Endothelial cell of umbilical vein (primary cell): ENCODE measurements at regions not wholly inside any gene's neighbourhood (a gene's known extent, or its start where the extent isn't known, plus 50 kb on each side); places are given as distances from the start of the nearest gene placed in this dataset.

ENCODE experiments used
- BruUV-seq: library from RNA; stranded (reverse); fragments of 400-500 nt; replicated peaks from 2 replicates; lab custom pipeline; 2021; lab: Mats Ljungman, UMichigan
- CTCF ChIA-PET: fragments of 300-600, 350-600 bp; sonication (Branson Sonifier 250); formaldehyde crosslinking; loops from one replicate; lab custom pipeline; 2021; ENCODE audit warnings: antibody characterized with exemption, inconsistent platforms; lab: Charles Lee
- POLR2A ChIA-PET: fragments of 300-600, 350-600 bp; sonication (Branson Sonifier 250); formaldehyde crosslinking; loops from one replicate; lab custom pipeline; 2021; ENCODE audit warnings: antibody characterized with exemption, inconsistent platforms; lab: Charles Lee
- DNase-seq: peaks from one replicate; pipeline ENCODE4 v3.0.0-alpha.2; 2011; ENCODE audit warnings: low read depth, low spot score
- FAIRE-seq: peaks from 2 replicates; lab custom pipeline; 2011; peaks lifted over from hg19 to GRCh38; lab: Jason Lieb, UNC
- H2AFZ ChIP-seq: 2 replicates; pipeline ENCODE4 v1.6.0; 2012; ENCODE audit warnings: low read depth, low read length, control low read depth, inconsistent platforms
- H3K27ac ChIP-seq: 2 replicates; pipeline ENCODE4 v1.5.1; 2011; ENCODE audit warnings: low read depth, mild to moderate bottlenecking, control low read depth, low read length, moderate library complexity; ENCODE audit not compliant: insufficient read depth
- H3K27me3 ChIP-seq, 2 experiments: 2 replicates each; pipeline versions ENCODE4 v1.6.0 to v1.6.1; 2011; ENCODE audit warnings: low read length in 2 of 2, mixed read lengths in 1 of 2; ENCODE audit not compliant: control insufficient read depth in 2 of 2, insufficient read depth in 2 of 2
- H3K36me3 ChIP-seq, 2 experiments: 2 replicates in 1 of 2; 3 replicates in 1 of 2; pipeline ENCODE4 v1.5.1; 2011; ENCODE audit warnings: low read length in 2 of 2, mild to moderate bottlenecking in 1 of 2, moderate library complexity in 1 of 2; ENCODE audit not compliant: control insufficient read depth in 2 of 2, insufficient read depth in 2 of 2; ENCODE audit errors: extremely low read depth in 1 of 2
- H3K4me1 ChIP-seq: 3 replicates; pipeline ENCODE4 v1.5.1; 2011; ENCODE audit warnings: mild to moderate bottlenecking, low read length; ENCODE audit not compliant: control insufficient read depth, insufficient read depth; ENCODE audit errors: extremely low read depth
- H3K4me2 ChIP-seq: 2 replicates; pipeline ENCODE4 v1.6.1; 2011; ENCODE audit warnings: low read length, control low read depth, mixed read lengths; ENCODE audit not compliant: insufficient read depth
- H3K4me3 ChIP-seq, 3 experiments: fragments of 200-600 bp in 1 of 3; sonication (generic), shearing (Covaris generic) in 1 of 3; replicated peaks in 1 of 3; 2 replicates each; pipeline ENCODE4 v1.5.1; 2011 to 2016; ENCODE audit warnings: control low read depth in 3 of 3, low read length in 3 of 3, mild to moderate bottlenecking in 2 of 3, inconsistent platforms in 1 of 3, low read depth in 1 of 3, moderate library complexity in 1 of 3; ENCODE audit not compliant: insufficient read depth in 1 of 3
- H3K79me2 ChIP-seq: 2 replicates; pipeline ENCODE4 v1.6.0; 2012; ENCODE audit warnings: low read length, inconsistent platforms; ENCODE audit not compliant: control insufficient read depth, insufficient read depth
- H3K9ac ChIP-seq: replicated peaks from 2 replicates; pipeline ENCODE3; 2011; ENCODE audit warnings: low read length, control low read depth; ENCODE audit not compliant: insufficient read depth; ENCODE audit errors: extremely low read depth
- H3K9me1 ChIP-seq: replicated peaks from 3 replicates; pipeline ENCODE4 v1.6.0; 2011; ENCODE audit warnings: mild to moderate bottlenecking, low read length; ENCODE audit not compliant: control insufficient read depth, insufficient read depth; ENCODE audit errors: extremely low read depth
- H3K9me3 ChIP-seq: replicated peaks from 2 replicates; pipeline ENCODE4 v1.5.1; 2012; ENCODE audit warnings: low read length, inconsistent platforms; ENCODE audit not compliant: control insufficient read depth, insufficient read depth
- H4K20me1 ChIP-seq: replicated peaks from 2 replicates; pipeline ENCODE3; 2011; ENCODE audit warnings: mild to moderate bottlenecking, low read length; ENCODE audit not compliant: control insufficient read depth, insufficient read depth; ENCODE audit errors: extremely low read depth
- EZH2 ChIP-seq: IDR thresholded peaks from 2 replicates; pipeline ENCODE4 v1.6.1; 2012; ENCODE audit warnings: borderline replicate concordance, low read depth, mild to moderate bottlenecking, moderate library complexity, low read length, inconsistent platforms; ENCODE audit not compliant: severe bottlenecking
- GATA2 ChIP-seq: IDR thresholded peaks from 2 replicates; pipeline ENCODE4 v1.7.0; 2011; ENCODE audit warnings: low read depth, mild to moderate bottlenecking, moderate library complexity, mixed read lengths, low read length; ENCODE audit not compliant: insufficient read length, insufficient read depth
- JUN ChIP-seq: IDR thresholded peaks from 2 replicates; pipeline ENCODE4 v1.6.1; 2011; ENCODE audit warnings: borderline replicate concordance, low read depth; ENCODE audit not compliant: insufficient read length, insufficient read depth
- MYC ChIP-seq: IDR thresholded peaks from one replicate; pipeline ENCODE4 v1.6.1; 2011; ENCODE audit warnings: mild to moderate bottlenecking, low read depth, low read length
- POLR2A ChIP-seq: IDR thresholded peaks from 2 replicates; pipeline ENCODE4 v1.6.1; 2012; ENCODE audit warnings: low read depth, mild to moderate bottlenecking, control low read depth, low read length
- POLR2AphosphoS5 ChIP-seq: IDR thresholded peaks from 2 replicates; pipeline ENCODE4 v1.6.1; 2012; ENCODE audit warnings: low read depth, mild to moderate bottlenecking, control low read depth, low read length, moderate library complexity; ENCODE audit not compliant: insufficient read depth
- dilution Hi-C: fragments of 300-500 bp; cut with MboI; formaldehyde crosslinking; loops from one replicate; pipeline ENCODE4 v1.15.0; 2019; ENCODE audit warnings: low sequenced_read_pairs; ENCODE audit not compliant: extremely low pct_ligation_motif_present
- intact Hi-C: fragments of 100-400 bp; cut with micrococcal nuclease; formaldehyde crosslinking; loops from one replicate; pipeline ENCODE4 v1.10.0; 2022
- TF ChIP-seq, protein P1 (sequence below): IDR thresholded peaks from 2 replicates; pipeline ENCODE4 v1.6.1; 2011; ENCODE audit not compliant: insufficient read depth, insufficient read length
- TF ChIP-seq, protein P2 (sequence below), 2 donors: IDR thresholded peaks; 1 replicate in 1 of 2; 2 replicates in 1 of 2; pipeline ENCODE4 v1.5.1; 2011; ENCODE audit warnings: low read length in 2 of 2, mild to moderate bottlenecking in 2 of 2, moderate library complexity in 2 of 2, control low read depth in 1 of 2, inconsistent platforms in 1 of 2, low read depth in 1 of 2; ENCODE audit not compliant: insufficient read depth in 1 of 2; ENCODE audit errors: extremely low read depth in 1 of 2

DNA sequence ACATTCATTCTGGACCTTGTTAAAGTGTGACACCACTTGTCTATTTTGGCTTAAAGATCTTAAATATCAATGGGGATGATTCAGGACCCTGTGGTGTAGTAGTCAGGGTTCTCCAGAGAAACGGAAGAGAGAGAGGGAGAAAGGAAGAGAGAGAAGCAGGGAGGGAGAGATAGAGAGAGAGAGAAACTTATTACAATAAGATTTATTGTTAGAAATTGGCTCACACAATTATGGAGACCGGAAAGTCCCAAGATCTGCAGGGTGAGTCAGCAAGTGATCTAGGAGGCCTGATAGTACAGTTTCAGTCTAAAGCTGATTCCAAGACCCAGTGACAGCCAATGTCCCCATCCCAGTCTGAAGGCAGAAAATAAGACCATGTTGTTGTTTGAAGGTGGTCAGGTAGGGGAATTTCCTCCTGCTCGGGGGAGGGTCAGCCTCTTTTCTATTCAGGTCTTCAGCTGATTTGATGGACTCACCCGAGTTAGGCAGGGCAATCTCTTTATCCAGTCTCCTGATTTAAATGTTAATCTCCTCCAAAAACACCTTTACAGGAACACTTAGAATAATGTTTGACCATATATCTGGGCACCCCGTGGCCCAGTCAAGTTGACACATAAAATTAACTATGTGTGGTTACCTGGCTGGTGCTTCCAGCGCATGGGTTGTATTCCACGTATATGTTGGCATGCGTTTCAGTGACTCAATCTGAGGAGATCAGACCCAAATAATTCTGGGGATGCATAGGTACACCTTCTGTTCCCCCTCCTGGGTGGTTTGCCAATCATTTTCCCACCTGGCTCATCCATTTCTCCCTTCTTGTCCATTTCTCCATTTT is 1350.5 kb downstream of the TBC1D22A start:
- H3K4me3 ChIP-seq: no peak overlapping the region
- no peaks in the 10 kb centered on the region for H4K20me1 ChIP-seq
- dilution Hi-C loops (no loop called here), intact Hi-C loops (no loop called here)
- BruUV-seq: no TSS peak
- H3K27me3 ChIP-seq: no peaks in the 10 kb centered on the region
- H3K36me3 ChIP-seq: no peaks in the 10 kb centered on the region
- no peaks in the 10 kb centered on the region for H3K79me2 ChIP-seq
- no peak overlapping the region for H3K4me2 ChIP-seq
- no peaks in the 10 kb centered on the region for H3K4me1 ChIP-seq
- FAIRE-seq (no peak), DNase-seq (no peak)
- H2AFZ ChIP-seq: no peak overlapping the region
- H3K9me3 ChIP-seq: peaks cover 5% of the 10 kb centered on the region
- no peak overlapping the region for H3K27ac ChIP-seq
- ChIA-PET POLR2A (no interaction called here), CTCF (no interaction called here)
- no peak overlapping the region for H3K9ac ChIP-seq
- H3K9me1 ChIP-seq: no peaks in the 10 kb centered on the region
- no peak for TF ChIP-seq EZH2
- TF ChIP-seq POLR2A: no peak

DNA sequence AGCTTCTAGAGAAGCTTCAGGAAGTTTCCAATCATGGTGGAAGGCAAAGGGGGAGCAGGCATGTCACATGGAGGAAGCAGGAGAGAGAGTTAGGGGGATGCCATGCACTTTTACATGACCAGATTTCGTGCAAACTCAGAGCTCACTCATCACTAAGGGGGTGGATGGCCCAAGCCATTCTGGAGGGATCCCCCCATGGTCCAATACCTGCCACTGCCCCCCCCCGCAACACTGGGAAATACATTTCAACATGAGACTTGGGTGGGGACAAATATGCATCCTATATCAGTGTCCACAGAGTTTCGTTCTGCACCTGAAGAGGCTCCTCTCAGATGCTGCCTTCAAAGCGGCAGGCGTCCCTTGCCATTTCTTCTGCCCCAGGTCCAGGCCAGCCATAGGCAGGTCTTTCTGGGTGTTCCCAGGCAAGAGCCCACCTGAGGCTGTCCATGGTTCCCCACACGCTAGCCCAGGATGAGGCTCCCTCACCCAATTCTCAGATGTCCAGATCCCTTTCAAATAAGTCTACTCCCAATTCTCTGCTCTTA is 1344.3 kb downstream of the TBC1D22A start:
- Histone ChIP-seq H3K4me3 (no peak overlapping the region), H3K79me2 (no peaks in the 10 kb centered on the region), H2AFZ (no peak overlapping the region), H3K4me1 (no peaks in the 10 kb centered on the region), H3K9me1 (no peaks in the 10 kb centered on the region), H3K4me2 (no peak overlapping the region), H3K9ac (no peak overlapping the region), H3K27ac (no peak overlapping the region), H3K36me3 (no peaks in the 10 kb centered on the region), H3K9me3 (peaks cover 11% of the 10 kb centered on the region), H3K27me3 (no peaks in the 10 kb centered on the region), H4K20me1 (no peaks in the 10 kb centered on the region)
- POLR2A ChIA-PET: no interaction called here
- BruUV-seq: no TSS peak
- intact Hi-C loops (no loop called here), dilution Hi-C loops (no loop called here)
- TF ChIP-seq POLR2AphosphoS5 (no peak), GATA2 (no peak), MYC (no peak), JUN (no peak), EZH2 (no peak), POLR2A (no peak)
- TF ChIP-seq, protein P1, sequence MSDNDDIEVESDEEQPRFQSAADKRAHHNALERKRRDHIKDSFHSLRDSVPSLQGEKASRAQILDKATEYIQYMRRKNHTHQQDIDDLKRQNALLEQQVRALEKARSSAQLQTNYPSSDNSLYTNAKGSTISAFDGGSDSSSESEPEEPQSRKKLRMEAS: no peak
- TF ChIP-seq, protein P2, sequence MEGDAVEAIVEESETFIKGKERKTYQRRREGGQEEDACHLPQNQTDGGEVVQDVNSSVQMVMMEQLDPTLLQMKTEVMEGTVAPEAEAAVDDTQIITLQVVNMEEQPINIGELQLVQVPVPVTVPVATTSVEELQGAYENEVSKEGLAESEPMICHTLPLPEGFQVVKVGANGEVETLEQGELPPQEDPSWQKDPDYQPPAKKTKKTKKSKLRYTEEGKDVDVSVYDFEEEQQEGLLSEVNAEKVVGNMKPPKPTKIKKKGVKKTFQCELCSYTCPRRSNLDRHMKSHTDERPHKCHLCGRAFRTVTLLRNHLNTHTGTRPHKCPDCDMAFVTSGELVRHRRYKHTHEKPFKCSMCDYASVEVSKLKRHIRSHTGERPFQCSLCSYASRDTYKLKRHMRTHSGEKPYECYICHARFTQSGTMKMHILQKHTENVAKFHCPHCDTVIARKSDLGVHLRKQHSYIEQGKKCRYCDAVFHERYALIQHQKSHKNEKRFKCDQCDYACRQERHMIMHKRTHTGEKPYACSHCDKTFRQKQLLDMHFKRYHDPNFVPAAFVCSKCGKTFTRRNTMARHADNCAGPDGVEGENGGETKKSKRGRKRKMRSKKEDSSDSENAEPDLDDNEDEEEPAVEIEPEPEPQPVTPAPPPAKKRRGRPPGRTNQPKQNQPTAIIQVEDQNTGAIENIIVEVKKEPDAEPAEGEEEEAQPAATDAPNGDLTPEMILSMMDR (IDR thresholded peaks at IDR 0.05; ENCODE audit: extremely low read depth in 1 of 2, insufficient read depth in 1 of 2, low read depth in 1 of 2, low read length in 2 of 2): no peak
- CTCF ChIA-PET: interaction anchor here (0.6 kb wide), 1 partner anchor 13 kb away, joined by 3 read pairs; no protein-coding TSS in a partner anchor
- FAIRE-seq (no peak), DNase-seq (no peak)
